GM23248 (cell line): ENCODE measurements at regions not wholly inside any gene's neighbourhood (a gene's known extent, or its start where the extent isn't known, plus 50 kb on each side); places are given as distances from the start of the nearest gene placed in this dataset.

Experiments
- EZH2 ChIP-seq: fragments of 200-600 bp; sonication (generic); IDR thresholded peaks from 2 replicates; pipeline ENCODE4 v1.6.1; 2018; ENCODE audit warnings: antibody characterized with exemption, mild to moderate bottlenecking; ENCODE audit not compliant: insufficient read depth, poor library complexity, severe bottlenecking
- EZH2phosphoT487 ChIP-seq: fragments of 200-600 bp; sonication (generic); IDR thresholded peaks from 2 replicates; pipeline ENCODE4 v1.6.1; 2018; ENCODE audit warnings: antibody characterized with exemption, moderate library complexity, mild to moderate bottlenecking, low read depth; ENCODE audit not compliant: insufficient read depth

- TF ChIP-seq EZH2 (no peak), EZH2phosphoT487 (no peak)
Measured at GRCh38 chr3:89876116-89876515, 768.7 kb downstream of the EPHA3 start.
